ENCODE measurements at regions not wholly inside any gene's neighbourhood (a gene's known extent, or its start where the extent isn't known, plus 50 kb on each side); places are given as distances from the start of the nearest gene placed in this dataset.
"Not testable (repeated sequence)": the region's sequence is repeated elsewhere in the genome, so short reads cannot be mapped to it uniquely, and the experiment has no call there.

DNA sequence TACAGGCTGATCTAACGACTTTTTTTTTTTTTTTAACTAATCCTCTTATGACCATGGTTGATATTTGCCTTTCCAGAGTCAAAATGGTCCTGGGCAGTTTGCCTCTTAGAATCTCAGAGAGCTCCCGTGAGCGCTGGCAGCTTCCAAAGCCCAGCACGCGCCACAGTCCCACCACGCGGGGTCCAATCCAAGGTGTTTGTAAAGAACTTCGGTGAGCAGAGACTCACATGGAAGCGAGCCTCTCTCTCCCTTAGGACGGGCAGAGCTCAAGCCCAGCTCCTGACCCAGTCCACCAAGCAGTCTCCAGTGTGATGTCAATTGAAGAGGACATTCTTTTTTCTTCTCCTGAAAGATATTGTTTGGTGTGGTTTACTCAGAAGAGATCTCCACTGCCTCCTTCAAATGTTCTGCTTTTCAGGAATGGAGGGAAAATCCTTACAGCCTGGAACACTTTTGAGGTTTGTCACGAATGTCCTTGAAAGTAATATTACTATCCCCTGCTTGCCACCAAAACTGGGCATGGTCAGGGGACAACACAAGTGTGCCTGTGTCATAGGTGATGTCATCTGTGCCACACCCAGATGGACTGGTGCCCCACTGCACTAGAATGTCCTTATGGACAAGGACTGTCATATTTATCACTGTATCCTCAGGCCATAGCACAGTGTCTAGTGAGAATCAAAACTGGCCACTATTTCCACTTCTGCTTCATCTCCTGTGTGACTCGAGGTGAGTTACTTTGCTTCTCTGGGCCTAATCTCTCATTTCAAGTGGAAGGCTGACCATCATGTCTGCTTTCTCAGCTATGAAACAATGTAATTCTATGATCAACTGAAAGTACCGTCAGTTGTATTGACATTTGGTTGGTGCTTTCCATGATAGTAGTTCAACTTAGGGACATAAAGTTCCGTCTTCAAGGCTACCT is 97.4 kb upstream of the EDEM3 start:
- DNase-seq = no peak

DNA sequence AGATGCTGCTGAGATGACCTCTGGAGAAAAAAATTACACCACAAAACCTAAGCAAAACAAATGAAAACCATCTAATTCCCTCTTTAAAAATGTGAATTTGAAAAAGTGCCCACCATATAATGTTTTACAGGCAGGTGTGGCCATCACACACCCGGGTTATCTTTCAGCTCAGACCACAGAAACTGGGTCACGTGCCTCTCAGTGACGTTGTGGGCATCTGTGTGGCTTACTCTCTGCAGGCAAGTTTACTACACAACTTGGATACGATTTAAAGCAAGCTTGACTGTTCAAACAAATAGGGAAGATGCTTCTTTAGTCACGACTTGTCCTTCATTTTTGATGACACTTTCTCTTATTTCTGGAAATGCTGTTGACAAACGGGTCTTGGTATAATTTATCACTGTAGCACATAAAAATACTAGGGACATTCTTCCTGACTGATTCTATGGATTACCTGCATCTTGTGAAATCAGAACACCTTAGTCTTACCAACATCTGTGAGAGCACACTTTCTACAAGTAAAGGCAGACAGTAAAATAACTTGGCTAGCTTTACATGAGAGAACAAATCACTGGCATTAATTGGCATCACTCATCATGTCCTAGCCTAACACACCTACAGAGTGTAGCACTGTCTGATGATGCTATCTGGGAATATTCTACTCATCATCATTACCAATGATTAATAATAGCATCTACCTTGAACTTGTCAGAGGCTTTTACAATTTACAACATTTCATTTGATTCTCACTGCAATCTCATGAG is 89.3 kb upstream of the EDEM3 start:
- peak; percentile 14 to 58 for DNase-seq

DNA sequence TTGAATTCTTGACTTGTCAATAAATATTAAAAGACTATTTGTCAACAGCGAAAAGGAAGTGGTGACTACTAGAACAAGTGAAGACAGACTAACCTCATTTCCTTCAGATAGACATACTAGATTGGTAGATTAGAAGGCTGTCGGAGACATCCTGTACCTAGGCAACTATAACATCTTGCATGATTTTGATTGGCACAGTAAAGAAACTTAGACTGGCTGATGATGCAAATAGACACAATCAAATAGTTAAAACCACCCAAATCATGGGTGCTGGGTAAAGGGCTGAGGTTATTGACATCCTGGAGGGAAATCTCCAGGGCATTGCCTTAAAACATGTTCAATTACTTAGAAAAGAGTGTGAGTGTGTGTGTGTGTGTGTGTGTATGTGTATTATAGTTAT is 85.9 kb upstream of the EDEM3 start:
- no peak for DNase-seq

DNA sequence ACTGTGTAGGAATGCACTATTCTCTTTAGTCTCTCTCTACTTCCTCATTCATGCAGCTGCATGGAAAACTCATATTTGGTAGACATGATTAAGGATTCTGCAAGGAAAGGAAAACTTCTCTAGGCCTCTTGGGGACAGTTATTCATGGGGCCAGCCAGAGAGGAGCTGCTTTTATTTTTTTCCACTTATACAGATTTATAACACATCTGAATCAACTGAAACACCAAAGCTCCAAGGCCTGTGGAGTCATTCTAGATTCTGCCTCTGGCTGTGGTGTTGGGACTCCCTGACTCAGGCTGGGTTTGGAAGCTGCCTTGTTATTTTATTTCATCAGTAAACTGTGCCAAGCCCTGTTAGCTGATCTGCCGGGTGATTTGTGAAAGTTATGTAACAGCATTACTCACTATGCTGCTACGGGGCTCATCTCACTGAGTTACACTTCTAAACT is 83.9 kb upstream of the EDEM3 start:
- no peak for DNase-seq

DNA sequence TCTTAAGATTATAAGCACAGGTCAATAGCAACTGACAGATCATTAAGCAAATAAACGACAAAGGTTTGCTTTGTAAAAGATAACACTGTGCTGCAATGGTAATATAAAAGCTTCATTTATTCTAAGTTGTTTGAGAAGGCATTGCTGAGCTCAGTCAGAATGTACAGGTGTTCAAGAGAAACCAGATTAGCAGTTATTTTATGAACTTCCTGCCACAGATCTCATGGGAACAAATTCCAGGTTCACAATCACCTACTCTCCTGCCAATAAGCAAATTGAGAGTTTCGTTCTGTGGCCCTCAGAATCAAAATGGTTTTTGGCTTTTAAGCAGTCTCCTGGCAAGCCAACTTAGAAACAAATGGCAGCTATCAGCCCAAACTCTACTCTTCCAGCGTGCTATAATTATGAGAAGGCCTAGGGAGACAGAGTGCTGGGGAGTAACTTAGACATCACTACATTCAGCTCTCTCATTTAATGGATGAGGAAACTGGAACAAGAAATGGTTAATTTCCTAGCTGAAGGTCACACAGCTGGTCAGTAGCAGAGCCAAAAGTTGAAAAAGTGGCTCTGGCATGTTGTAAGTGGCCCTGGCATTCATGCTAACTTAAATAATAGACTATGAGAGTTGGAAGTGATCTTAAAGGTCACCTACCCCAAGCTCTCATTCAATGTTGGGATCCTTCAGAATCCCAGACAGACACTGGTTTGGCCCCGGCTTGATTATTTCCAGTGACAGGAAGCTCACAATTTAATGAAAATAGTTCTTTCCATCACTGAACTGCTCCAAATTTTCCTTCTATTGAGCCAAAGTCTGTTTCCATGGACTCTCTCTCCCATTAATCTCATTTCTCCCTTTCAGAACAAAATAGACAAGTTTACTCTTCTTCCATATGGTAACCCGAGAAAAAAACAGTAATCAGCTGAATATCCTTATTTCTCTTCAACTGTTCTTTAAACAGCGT is 82.6 kb upstream of the EDEM3 start:
- DNase-seq = no peak

DNA sequence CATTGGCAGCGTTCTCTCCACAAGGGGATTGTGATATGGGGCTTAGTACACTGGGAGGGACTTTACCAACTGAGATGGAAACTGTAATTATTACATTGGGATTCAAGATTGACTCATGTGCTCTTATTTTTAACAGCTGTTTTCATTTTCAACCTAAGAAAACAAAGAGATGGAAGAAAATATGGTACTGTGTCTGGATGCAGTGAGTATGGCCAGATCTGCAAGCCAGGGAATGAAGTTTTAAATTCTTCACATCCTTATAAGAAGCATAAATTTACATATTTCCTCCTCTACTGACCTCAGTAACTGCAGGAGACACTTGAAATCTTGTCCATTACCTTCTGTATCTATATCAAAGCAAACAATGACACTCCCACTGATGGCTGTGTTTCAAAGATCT is 81.5 kb upstream of the EDEM3 start:
- no peak for DNase-seq

DNA sequence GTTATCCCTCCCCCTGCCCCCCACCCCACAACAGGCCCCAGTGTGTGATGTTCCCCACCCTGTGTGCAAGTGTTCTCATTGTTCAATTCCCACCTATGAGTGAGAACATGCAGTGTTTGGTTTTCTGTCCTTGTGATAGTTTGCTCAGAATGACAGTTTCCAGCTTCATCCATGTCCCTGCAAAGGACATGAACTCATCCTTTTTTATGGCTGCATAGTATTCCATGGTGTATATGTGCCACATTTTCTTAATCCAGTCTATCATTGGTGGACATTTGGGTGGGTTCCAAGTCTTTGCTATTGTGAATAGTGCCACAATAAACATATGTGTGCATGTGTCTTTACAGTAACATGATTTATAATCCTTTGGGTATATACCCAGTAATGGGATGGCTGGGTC is 79.3 kb upstream of the EDEM3 start:
- not testable (repeated sequence) for DNase-seq

DNA sequence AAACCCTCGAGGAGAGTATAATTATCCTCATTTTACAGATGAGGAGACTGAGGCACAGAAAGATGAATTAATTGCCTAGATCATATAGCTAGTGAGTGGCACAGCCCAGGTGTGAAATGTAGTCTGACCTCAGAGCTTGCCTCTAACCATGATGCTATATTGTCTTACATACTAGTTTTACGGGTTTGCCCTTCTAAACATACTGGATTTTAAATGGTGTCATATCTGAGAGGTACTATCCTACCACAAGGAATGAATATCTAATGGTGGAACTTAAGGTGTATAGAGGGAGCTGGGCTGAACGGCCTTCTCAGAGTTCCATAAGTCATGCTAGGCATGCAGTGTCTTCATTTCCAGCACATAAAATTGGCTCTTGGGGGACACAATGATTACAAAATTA is 77.9 kb upstream of the EDEM3 start:
- no peak for DNase-seq

DNA sequence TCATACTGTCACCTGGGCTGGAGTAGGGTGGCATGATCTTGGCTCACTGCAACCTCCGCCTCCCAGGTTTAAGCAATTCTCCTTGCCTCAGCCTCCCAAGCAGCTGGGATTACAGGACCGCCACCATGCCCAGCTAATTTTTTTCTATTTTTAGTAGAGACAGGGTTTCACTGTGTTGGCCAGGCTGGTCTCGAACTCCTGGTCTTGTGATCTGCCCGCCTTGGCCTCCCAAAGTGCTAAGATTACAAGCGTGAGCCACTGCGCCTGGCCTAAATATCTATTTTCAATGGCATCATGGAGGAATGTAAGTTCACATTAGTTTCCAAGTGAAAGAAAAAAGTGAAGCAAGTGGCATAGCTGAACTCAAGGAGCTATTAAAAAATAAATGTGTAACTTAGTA is 74.8 kb upstream of the EDEM3 start:
- not testable (repeated sequence) for DNase-seq

DNA sequence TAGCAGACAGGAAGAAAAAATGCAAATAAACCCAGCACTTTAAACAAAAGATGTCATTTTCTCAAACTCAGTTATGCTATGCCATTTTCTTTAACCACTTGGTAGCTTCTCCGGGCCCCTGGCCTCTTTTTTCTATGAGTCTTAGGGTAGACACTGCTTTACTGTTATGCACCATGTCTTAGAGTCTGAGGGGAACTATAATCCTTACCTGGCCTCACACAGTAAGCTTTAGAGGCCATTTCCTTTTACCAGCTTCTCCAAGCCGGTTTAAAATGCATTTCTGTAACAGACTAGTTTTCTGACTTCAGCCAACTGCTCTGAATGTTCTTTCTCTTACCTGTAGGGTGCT is 73.7 kb upstream of the EDEM3 start:
- no peak for DNase-seq

DNA sequence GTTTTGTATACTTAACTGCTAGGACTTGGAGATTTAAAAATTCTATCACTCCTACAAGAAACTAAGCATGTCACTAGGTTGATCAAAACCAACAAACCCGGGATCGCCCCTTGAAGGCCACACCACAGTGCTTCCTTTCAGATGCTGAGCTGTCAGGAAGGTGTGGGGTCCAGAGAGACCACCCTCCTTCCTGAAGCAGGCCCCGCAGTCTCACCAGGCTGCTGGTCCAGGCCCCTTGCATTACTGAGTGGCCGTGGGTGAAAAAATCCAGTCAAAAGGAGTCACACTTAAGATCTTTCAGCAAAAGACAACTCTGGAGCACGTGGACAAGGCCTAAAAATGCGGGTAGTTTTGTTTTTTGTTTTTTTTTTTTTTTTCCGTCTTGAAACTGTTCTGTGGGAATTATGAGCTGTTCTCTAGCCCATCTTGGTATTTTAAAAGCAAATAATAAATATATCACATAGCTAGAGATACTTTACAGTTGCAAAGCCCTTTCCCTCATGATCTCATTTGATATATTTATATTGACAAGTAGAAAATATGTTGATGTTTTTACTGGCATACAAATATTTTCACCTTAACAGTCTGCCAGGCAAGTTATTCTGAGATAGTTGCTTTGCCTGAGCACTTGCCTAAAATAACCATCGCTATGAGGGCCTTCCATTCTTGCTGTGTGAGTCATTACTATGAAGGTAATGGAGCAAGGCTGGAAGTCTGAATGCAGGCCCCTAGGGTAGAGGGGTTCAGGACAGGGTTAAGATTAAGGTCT is 73.1 kb upstream of the EDEM3 start:
- no peak for DNase-seq

DNA sequence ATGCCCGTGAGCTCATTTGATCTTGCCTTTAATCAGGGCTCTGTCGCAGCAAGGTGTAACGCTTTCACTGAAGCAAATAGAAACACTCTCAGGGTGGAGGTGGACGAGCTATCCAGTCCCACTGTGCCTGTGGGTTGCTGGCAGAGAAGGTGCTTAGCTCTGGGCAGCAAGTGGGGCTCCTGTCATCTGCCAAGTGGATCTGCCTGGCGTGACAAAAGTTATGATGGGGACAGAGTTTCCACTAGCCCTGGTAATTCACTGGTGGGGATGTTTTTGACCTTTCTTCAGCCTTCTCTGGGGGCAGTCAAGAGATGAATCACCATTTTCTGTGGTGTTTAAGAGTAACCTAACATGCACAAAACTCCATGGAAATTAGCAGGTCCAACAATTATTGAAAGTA is 71.3 kb upstream of the EDEM3 start:
- DNase-seq = no peak

DNA sequence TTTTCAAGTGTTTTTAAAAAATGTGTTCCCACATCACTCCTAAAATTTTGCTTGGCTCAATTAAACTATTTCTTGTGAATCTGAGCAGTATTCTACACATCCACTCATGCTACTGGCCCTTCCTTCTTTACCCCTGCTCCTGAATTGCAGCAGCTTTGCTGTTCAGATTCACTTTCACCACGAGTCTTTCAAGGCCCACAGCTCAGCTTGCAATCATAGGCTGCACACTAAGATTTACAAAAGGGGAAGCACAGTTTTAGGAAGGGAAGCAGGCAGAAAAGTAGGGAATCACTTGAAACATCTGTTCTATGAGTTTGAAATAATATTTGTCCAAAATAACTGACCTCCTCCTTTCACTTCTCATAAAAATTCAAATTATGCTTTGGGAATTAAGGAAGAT is 70.9 kb upstream of the EDEM3 start:
- DNase-seq = no peak

DNA sequence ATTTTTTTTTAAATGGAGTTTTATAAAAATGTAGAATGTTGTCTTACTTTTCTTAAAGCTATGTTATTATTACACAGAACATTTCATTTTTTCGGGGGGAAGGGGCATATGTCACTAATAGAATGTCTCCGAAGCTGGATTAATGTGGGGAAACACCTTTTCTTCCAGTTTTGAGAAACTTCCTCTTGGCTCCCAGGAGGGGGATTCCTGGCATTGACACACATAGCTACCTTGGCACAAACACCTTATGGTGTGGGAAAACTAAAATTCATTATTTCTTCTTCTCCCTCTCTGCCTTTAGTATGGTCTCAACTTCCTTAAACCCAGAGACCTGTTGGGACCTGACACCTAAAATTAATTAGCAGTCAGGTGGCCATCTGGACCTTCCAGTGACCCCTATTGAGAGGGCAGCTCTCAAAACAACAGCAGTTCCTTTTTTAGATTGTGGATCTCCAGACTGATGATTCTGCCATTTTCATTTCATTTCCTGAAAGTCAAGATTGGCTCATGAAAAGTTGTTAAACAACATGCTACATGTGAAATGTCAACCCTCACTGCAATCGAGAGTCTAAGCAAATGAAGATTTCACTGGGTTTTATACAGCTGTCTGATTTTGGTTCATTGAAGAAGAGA is 70.1 kb upstream of the EDEM3 start:
- DNase-seq = no peak

DNA sequence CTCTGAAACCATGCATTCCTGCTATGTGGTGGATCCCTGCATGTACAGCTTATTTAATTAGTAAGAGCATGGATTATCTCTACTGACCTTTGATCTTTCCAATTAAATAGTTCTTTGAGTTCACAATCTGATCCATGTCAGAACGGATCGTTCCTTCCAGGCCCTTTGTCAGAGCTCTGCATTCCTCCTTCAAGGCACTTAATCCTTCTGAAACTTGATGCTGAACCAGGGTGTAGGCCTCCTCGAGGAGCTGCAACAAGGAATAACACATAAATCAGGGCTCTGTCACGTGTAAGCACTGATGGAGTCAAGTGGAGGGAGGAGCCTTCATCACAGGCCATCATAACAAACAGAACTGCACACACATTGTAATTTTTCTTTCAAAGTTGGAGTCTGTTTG is 68.4 kb upstream of the EDEM3 start:
- no peak for DNase-seq

DNA sequence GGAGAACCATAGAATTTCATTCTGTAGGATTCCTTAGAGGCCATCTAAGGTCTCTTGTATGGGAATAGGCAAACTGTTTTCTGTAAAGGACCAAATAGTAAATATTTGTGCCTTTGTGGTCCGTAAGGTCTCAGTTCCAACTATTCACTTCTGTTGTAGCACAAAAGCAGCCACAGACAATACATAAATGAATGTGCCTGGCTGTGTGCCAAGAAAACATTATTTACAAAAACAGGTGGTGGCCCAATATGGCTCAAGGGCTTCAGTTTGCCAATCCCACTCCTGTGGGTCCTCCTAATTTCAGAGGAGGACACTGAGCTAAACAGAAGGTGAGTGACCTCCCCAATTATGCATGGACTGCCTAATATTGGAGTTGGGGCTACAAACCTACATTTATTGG is 67.6 kb upstream of the EDEM3 start:
- no peak for DNase-seq

DNA sequence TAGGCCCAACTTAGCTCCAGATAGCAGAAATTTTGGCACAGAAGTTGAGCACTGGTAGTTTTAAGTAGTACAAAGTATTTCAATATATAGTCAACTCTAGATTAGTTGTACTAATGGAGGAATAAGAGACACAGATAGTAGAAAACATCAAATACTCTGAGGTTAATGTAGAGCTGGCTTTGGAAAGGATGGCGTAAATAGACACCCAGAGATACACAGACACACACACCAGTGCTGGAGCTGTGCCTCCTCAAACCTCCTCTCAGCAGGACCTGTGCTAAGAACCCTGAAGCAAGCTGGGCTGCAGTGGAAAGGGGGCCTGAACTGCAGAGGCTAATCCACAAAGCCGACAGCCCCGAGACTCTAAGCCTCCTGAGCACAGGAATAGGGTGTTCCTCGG is 67.0 kb upstream of the EDEM3 start:
- DNase-seq = no peak

DNA sequence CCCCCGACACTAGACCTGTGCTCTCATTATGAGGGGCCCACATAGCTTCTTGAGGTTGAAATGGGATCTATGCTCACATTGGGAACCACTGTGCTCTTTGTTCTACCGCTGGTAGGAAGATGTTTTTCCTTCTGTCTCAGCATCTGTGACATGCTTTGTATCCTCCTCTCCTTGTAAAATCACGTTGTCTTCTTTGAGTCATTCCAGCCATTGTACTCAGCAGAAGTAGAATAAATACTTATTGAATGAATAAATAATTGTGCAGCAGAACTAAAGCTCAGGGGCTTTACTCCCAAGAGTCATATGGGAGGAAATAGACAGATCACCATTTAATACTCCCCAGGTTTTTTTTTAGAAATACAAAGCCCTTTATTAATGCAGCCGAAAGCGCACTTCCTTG is 66.3 kb upstream of the EDEM3 start:
- DNase-seq = no peak

DNA sequence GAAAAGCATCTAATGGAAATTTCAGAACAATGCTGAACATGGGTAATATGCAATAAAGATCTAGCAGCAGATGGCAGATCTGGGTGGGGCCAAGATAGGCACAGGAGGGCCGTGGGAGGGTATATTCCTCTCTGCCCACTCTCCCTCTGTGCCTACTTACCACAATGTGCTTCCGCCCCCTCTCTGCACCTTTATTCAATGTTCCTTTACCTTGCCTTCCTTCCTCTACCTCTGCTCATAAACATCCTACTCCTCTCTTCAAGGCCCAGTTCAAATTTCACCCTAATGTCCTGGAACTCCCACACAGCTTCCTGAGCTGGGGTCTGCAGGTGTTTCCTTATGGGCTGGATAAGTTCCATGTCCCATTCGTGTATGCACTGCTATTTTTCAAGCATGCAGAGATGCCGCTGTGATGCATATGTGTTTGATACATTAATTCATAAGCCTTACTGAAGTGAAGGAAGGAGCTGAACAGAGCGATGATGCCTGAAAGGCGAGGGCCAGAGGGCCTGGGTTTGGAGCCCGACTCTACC is 65.6 kb upstream of the EDEM3 start:
- DNase-seq = no peak

DNA sequence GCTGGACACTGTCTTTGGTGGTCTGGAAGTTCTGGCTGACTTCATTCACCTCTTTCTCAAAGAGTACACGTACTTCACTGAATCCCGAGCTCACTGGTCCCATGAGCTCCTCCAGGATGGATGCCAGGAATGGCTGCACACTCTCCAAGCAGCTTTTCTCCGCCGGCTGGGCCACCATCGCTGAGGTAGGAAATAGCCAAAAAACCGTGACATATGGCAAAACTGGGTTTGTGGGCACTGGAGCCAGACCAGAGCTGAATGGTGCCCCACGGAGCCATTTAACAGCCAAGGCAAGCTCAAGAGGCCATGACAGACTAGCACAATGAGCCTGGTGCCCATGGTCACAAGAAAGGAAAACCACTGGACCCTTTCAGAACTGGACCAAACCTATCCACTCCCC is 64.0 kb upstream of the EDEM3 start:
- DNase-seq = no peak

DNA sequence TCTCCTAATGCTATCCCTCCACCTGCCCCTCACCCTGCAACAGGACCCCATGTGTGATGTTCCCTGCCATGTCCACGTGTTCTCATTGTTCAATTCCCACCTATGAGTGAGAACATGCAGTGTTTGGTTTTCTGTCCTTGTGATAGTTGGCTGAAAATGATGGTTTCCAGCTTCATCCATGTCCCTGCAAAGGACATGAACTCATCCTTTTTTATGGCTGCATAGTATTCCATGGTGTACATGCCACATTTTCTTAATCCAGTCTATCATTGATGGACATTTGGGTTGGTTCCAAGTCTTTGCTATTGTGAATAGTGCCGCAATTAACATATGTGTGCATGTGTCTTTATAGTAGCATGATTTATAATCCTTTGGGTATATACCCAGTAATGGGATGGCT is 62.3 kb upstream of the EDEM3 start:
- DNase-seq = not testable (repeated sequence)

All from stimulated activated CD4-positive, alpha-beta T cell treated with anti-CD3 and anti-CD28 coated beads, Interleukin-2, amount 100 ng/mL, for 24 hours (primary cell).